ENCODE measurements at regions not wholly inside any gene's neighbourhood (a gene's known extent, or its start where the extent isn't known, plus 50 kb on each side); places are given as distances from the start of the nearest gene placed in this dataset.
"Not testable (repeated sequence)": the region's sequence is repeated elsewhere in the genome, so short reads cannot be mapped to it uniquely, and the experiment has no call there.

- no peak for DNase-seq (ENCODE audit: low spot score)
Measured at GRCh38 chr20:11677836-11678235, 239.9 kb upstream of the BTBD3 start.

- no peak for DNase-seq (ENCODE audit: low spot score)
Measured at GRCh38 chr20:11682285-11682684, 235.4 kb upstream of the BTBD3 start.

GRCh38 chr20:11686195-11686594 is 231.5 kb upstream of the BTBD3 start:
- no peak for DNase-seq (ENCODE audit: low spot score)

- peak; percentile 75 for DNase-seq (ENCODE audit: low spot score)
Measured at GRCh38 chr20:11686820-11687543, 230.7 kb upstream of the BTBD3 start.

- no peak for DNase-seq (ENCODE audit: low spot score)
Measured at GRCh38 chr20:11687546-11688292, 230.0 kb upstream of the BTBD3 start.

GRCh38 chr20:11689262-11689661 is 228.4 kb upstream of the BTBD3 start:
- DNase-seq (ENCODE audit: low spot score) = no peak

GRCh38 chr20:11691766-11692165 is 225.9 kb upstream of the BTBD3 start:
- DNase-seq (ENCODE audit: low spot score) = no peak

- no peak for DNase-seq (ENCODE audit: low spot score)
Measured at GRCh38 chr20:11692567-11692966, 225.1 kb upstream of the BTBD3 start.

GRCh38 chr20:11694467-11694866 is 223.2 kb upstream of the BTBD3 start:
- no peak for DNase-seq (ENCODE audit: low spot score)

GRCh38 chr20:11697055-11697454 is 220.6 kb upstream of the BTBD3 start:
- DNase-seq (ENCODE audit: low spot score) = no peak

GRCh38 chr20:11697646-11698045 is 220.0 kb upstream of the BTBD3 start:
- DNase-seq (ENCODE audit: low spot score) = no peak

- no peak for DNase-seq (ENCODE audit: low spot score)
Measured at GRCh38 chr20:11698124-11698523, 219.6 kb upstream of the BTBD3 start.

GRCh38 chr20:11700831-11701230 is 216.9 kb upstream of the BTBD3 start:
- DNase-seq (ENCODE audit: low spot score) = no peak

GRCh38 chr20:11702721-11703518 is 214.8 kb upstream of the BTBD3 start:
- DNase-seq (ENCODE audit: low spot score) = no peak

- DNase-seq (ENCODE audit: low spot score) = no peak
Measured at GRCh38 chr20:11705512-11705911, 212.2 kb upstream of the BTBD3 start.

GRCh38 chr20:11708223-11708622 is 209.5 kb upstream of the BTBD3 start:
- DNase-seq (ENCODE audit: low spot score) = not testable (repeated sequence)

GRCh38 chr20:11711214-11711613 is 206.5 kb upstream of the BTBD3 start:
- DNase-seq (ENCODE audit: low spot score) = no peak

- DNase-seq (ENCODE audit: low spot score) = no peak
Measured at GRCh38 chr20:11712639-11713160, 205.0 kb upstream of the BTBD3 start.

GRCh38 chr20:11714886-11715285 is 202.8 kb upstream of the BTBD3 start:
- DNase-seq (ENCODE audit: low spot score) = no peak

GRCh38 chr20:11716239-11716944 is 201.3 kb upstream of the BTBD3 start:
- no peak for DNase-seq (ENCODE audit: low spot score)

GRCh38 chr20:11716945-11717248 is 200.8 kb upstream of the BTBD3 start:
- no peak for DNase-seq (ENCODE audit: low spot score)

GRCh38 chr20:11717562-11717961 is 200.1 kb upstream of the BTBD3 start:
- DNase-seq (ENCODE audit: low spot score) = no peak
